Nephron (organoid): ENCODE measurements at regions not wholly inside any gene's neighbourhood (a gene's known extent, or its start where the extent isn't known, plus 50 kb on each side); places are given as distances from the start of the nearest gene placed in this dataset.
"Not testable (repeated sequence)": the region's sequence is repeated elsewhere in the genome, so short reads cannot be mapped to it uniquely, and the experiment has no call there.

ENCODE experiments used
- H3K27ac Mint-ChIP-seq, 3 experiments: 2 replicates each; pipeline ENCODE4 v1.8.0; 2020; ENCODE audit warnings: mixed read lengths in 3 of 3, mild to moderate bottlenecking in 2 of 3, moderate library complexity in 1 of 3
- H3K27me3 Mint-ChIP-seq: 2 replicates; pipeline ENCODE4 v1.8.0; 2021; ENCODE audit warnings: low read depth, mild to moderate bottlenecking, moderate library complexity, mixed read lengths
- H3K36me3 Mint-ChIP-seq: 2 replicates; pipeline ENCODE4 v1.8.0; 2020; ENCODE audit warnings: low read depth, mixed read lengths
- H3K4me1 Mint-ChIP-seq: 2 replicates; pipeline ENCODE4 v1.8.0; 2020; ENCODE audit warnings: mixed read lengths
- H3K4me3 Mint-ChIP-seq, 3 experiments: 2 replicates each; pipeline ENCODE4 v1.8.0; 2020; ENCODE audit warnings: mild to moderate bottlenecking in 3 of 3, mixed read lengths in 3 of 3, moderate library complexity in 2 of 3
- H3K9me3 Mint-ChIP-seq: 2 replicates; pipeline ENCODE4 v1.8.0; 2020; ENCODE audit warnings: mixed read lengths
- TF ChIP-seq, protein P1 (sequence below), 3 experiments: fragments of 200-600 bp; sonication (generic); IDR thresholded peaks; one replicate each; pipeline ENCODE4 v1.5.0; 2021; ENCODE audit warnings: antibody characterized with exemption in 3 of 3; ENCODE audit not compliant: unreplicated experiment in 3 of 3

- H3K27ac Mint-ChIP-seq, H3K4me1 Mint-ChIP-seq: not testable (repeated sequence)
These were observed 50.8 kb upstream of the GRIN2B start for GRCh38 chr12:14032191-14032590.

GRCh38 chr12:14043776-14044175 lies 62.4 kb upstream of the GRIN2B start:
- Mint-ChIP-seq H3K27me3 (no peaks in the 10 kb centered on the region), H3K27ac (no peak overlapping the region)
- TF ChIP-seq, protein P1, sequence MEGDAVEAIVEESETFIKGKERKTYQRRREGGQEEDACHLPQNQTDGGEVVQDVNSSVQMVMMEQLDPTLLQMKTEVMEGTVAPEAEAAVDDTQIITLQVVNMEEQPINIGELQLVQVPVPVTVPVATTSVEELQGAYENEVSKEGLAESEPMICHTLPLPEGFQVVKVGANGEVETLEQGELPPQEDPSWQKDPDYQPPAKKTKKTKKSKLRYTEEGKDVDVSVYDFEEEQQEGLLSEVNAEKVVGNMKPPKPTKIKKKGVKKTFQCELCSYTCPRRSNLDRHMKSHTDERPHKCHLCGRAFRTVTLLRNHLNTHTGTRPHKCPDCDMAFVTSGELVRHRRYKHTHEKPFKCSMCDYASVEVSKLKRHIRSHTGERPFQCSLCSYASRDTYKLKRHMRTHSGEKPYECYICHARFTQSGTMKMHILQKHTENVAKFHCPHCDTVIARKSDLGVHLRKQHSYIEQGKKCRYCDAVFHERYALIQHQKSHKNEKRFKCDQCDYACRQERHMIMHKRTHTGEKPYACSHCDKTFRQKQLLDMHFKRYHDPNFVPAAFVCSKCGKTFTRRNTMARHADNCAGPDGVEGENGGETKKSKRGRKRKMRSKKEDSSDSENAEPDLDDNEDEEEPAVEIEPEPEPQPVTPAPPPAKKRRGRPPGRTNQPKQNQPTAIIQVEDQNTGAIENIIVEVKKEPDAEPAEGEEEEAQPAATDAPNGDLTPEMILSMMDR (IDR thresholded peaks at IDR 0.05; ENCODE audit: unreplicated experiment in 3 of 3): no peak

More at GRCh38 chr12:14032191-14032590, 50.8 kb upstream of the GRIN2B start:
- H3K4me3 Mint-ChIP-seq, H3K36me3 Mint-ChIP-seq, H3K27me3 Mint-ChIP-seq, H3K9me3 Mint-ChIP-seq: not testable (repeated sequence)

GRCh38 chr12:14048941-14049545 lies 67.6 kb upstream of the GRIN2B start:
- Mint-ChIP-seq H3K9me3 (no peaks in the 10 kb centered on the region), H3K27ac (no peak overlapping the region), H3K4me1 (peaks cover 15% of the 10 kb centered on the region), H3K27me3 (no peaks in the 10 kb centered on the region), H3K4me3 (no peak overlapping the region), H3K36me3 (no peaks in the 10 kb centered on the region)
- TF ChIP-seq, protein P1 (IDR thresholded peaks at IDR 0.05; ENCODE audit: unreplicated experiment in 3 of 3): no peak

More at GRCh38 chr12:14043776-14044175, 62.4 kb upstream of the GRIN2B start:
- Mint-ChIP-seq H3K4me1 (peaks cover 13% of the 10 kb centered on the region), H3K9me3 (peaks cover 15% of the 10 kb centered on the region), H3K36me3 (no peaks in the 10 kb centered on the region), H3K4me3 (no peak overlapping the region)

DNA sequence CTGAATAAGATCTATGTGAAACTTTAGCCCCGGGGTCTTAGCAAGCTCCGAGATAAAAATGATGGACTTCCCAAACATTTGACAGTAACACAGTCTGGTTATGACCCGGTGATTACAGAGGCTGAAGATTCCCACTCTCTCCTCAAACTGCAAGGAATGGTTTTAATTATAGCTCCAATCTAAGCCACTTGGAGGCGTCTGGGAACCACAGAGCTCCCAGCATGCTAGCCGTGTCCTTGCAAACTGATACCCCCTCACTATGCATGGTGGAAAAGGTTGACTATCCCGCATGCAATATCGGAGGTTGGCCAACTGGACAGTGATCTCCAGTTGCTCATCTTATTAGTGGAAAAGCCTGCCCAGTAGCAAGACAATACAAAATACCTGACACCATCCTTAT lies 76.5 kb upstream of the GRIN2B start:
- TF ChIP-seq, protein P1 (IDR thresholded peaks at IDR 0.05; ENCODE audit: unreplicated experiment in 3 of 3): no peak
- Mint-ChIP-seq H3K4me3 (no peak overlapping the region), H3K27me3 (peaks cover 6% of the 10 kb centered on the region), H3K27ac (no peak overlapping the region), H3K9me3 (no peaks in the 10 kb centered on the region), H3K4me1 (peaks cover 8% of the 10 kb centered on the region), H3K36me3 (no peaks in the 10 kb centered on the region)

GRCh38 chr12:14058717-14059116 lies 77.3 kb upstream of the GRIN2B start:
- Mint-ChIP-seq H3K27me3 (peaks cover 6% of the 10 kb centered on the region), H3K9me3 (no peaks in the 10 kb centered on the region), H3K4me1 (peaks cover 8% of the 10 kb centered on the region), H3K27ac (no peak overlapping the region), H3K4me3 (no peak overlapping the region), H3K36me3 (no peaks in the 10 kb centered on the region)
- TF ChIP-seq, protein P1 (IDR thresholded peaks at IDR 0.05; ENCODE audit: unreplicated experiment in 3 of 3): no peak

DNA sequence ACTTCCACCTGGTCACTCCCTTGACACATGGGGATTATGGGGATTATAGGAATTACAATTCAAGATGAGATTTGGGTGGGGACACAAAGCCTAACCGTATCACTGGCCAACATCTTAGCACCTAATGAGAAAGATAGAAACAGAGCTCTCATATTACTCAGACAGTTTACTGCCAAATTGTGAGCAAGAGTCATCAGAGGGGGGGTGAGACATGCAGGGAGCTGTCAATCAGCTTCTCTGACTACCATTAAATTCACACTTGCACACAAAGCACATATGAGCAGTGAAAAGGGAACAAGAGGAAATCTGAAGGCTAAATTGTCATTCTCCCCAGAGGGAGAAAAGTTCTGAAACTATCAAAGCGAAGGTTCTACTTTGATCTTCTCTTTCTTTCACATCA lies 78.1 kb upstream of the GRIN2B start:
- Mint-ChIP-seq H3K27ac (no peak overlapping the region), H3K4me3 (no peak overlapping the region), H3K27me3 (peaks cover 6% of the 10 kb centered on the region), H3K9me3 (no peaks in the 10 kb centered on the region), H3K4me1 (peaks cover 8% of the 10 kb centered on the region), H3K36me3 (no peaks in the 10 kb centered on the region)
- TF ChIP-seq, protein P1 (IDR thresholded peaks at IDR 0.05; ENCODE audit: unreplicated experiment in 3 of 3): no peak
